Endothelial cell of umbilical vein (primary cell): ENCODE measurements at regions not wholly inside any gene's neighbourhood (a gene's known extent, or its start where the extent isn't known, plus 50 kb on each side); places are given as distances from the start of the nearest gene placed in this dataset.

Experiments used
- BruUV-seq: library from RNA; stranded (reverse); fragments of 400-500 nt; replicated peaks from 2 replicates; lab custom pipeline; 2021; lab: Mats Ljungman, UMichigan
- CTCF ChIA-PET: fragments of 300-600, 350-600 bp; sonication (Branson Sonifier 250); formaldehyde crosslinking; loops from one replicate; lab custom pipeline; 2021; ENCODE audit warnings: antibody characterized with exemption, inconsistent platforms; lab: Charles Lee
- POLR2A ChIA-PET: fragments of 300-600, 350-600 bp; sonication (Branson Sonifier 250); formaldehyde crosslinking; loops from one replicate; lab custom pipeline; 2021; ENCODE audit warnings: antibody characterized with exemption, inconsistent platforms; lab: Charles Lee
- DNase-seq: peaks from one replicate; pipeline ENCODE4 v3.0.0-alpha.2; 2011; ENCODE audit warnings: low read depth, low spot score
- FAIRE-seq: peaks from 2 replicates; lab custom pipeline; 2011; peaks lifted over from hg19 to GRCh38; lab: Jason Lieb, UNC
- H2AFZ ChIP-seq: 2 replicates; pipeline ENCODE4 v1.6.0; 2012; ENCODE audit warnings: low read depth, low read length, control low read depth, inconsistent platforms
- H3K27ac ChIP-seq: 2 replicates; pipeline ENCODE4 v1.5.1; 2011; ENCODE audit warnings: low read depth, mild to moderate bottlenecking, control low read depth, low read length, moderate library complexity; ENCODE audit not compliant: insufficient read depth
- H3K27me3 ChIP-seq, 2 experiments: 2 replicates each; pipeline versions ENCODE4 v1.6.0 to v1.6.1; 2011; ENCODE audit warnings: low read length in 2 of 2, mixed read lengths in 1 of 2; ENCODE audit not compliant: control insufficient read depth in 2 of 2, insufficient read depth in 2 of 2
- H3K36me3 ChIP-seq, 2 experiments: 2 replicates in 1 of 2; 3 replicates in 1 of 2; pipeline ENCODE4 v1.5.1; 2011; ENCODE audit warnings: low read length in 2 of 2, mild to moderate bottlenecking in 1 of 2, moderate library complexity in 1 of 2; ENCODE audit not compliant: control insufficient read depth in 2 of 2, insufficient read depth in 2 of 2; ENCODE audit errors: extremely low read depth in 1 of 2
- H3K4me1 ChIP-seq: 3 replicates; pipeline ENCODE4 v1.5.1; 2011; ENCODE audit warnings: mild to moderate bottlenecking, low read length; ENCODE audit not compliant: control insufficient read depth, insufficient read depth; ENCODE audit errors: extremely low read depth
- H3K4me2 ChIP-seq: 2 replicates; pipeline ENCODE4 v1.6.1; 2011; ENCODE audit warnings: low read length, control low read depth, mixed read lengths; ENCODE audit not compliant: insufficient read depth
- H3K4me3 ChIP-seq, 3 experiments: fragments of 200-600 bp in 1 of 3; sonication (generic), shearing (Covaris generic) in 1 of 3; replicated peaks in 1 of 3; 2 replicates each; pipeline ENCODE4 v1.5.1; 2011 to 2016; ENCODE audit warnings: control low read depth in 3 of 3, low read length in 3 of 3, mild to moderate bottlenecking in 2 of 3, inconsistent platforms in 1 of 3, low read depth in 1 of 3, moderate library complexity in 1 of 3; ENCODE audit not compliant: insufficient read depth in 1 of 3
- H3K79me2 ChIP-seq: 2 replicates; pipeline ENCODE4 v1.6.0; 2012; ENCODE audit warnings: low read length, inconsistent platforms; ENCODE audit not compliant: control insufficient read depth, insufficient read depth
- H3K9ac ChIP-seq: replicated peaks from 2 replicates; pipeline ENCODE3; 2011; ENCODE audit warnings: low read length, control low read depth; ENCODE audit not compliant: insufficient read depth; ENCODE audit errors: extremely low read depth
- H3K9me1 ChIP-seq: replicated peaks from 3 replicates; pipeline ENCODE4 v1.6.0; 2011; ENCODE audit warnings: mild to moderate bottlenecking, low read length; ENCODE audit not compliant: control insufficient read depth, insufficient read depth; ENCODE audit errors: extremely low read depth
- H3K9me3 ChIP-seq: replicated peaks from 2 replicates; pipeline ENCODE4 v1.5.1; 2012; ENCODE audit warnings: low read length, inconsistent platforms; ENCODE audit not compliant: control insufficient read depth, insufficient read depth
- H4K20me1 ChIP-seq: replicated peaks from 2 replicates; pipeline ENCODE3; 2011; ENCODE audit warnings: mild to moderate bottlenecking, low read length; ENCODE audit not compliant: control insufficient read depth, insufficient read depth; ENCODE audit errors: extremely low read depth
- CTCF ChIP-seq, 2 donors: IDR thresholded peaks; 1 replicate in 1 of 2; 2 replicates in 1 of 2; pipeline ENCODE4 v1.5.1; 2011; ENCODE audit warnings: low read length in 2 of 2, mild to moderate bottlenecking in 2 of 2, moderate library complexity in 2 of 2, control low read depth in 1 of 2, inconsistent platforms in 1 of 2, low read depth in 1 of 2; ENCODE audit not compliant: insufficient read depth in 1 of 2; ENCODE audit errors: extremely low read depth in 1 of 2
- EZH2 ChIP-seq: IDR thresholded peaks from 2 replicates; pipeline ENCODE4 v1.6.1; 2012; ENCODE audit warnings: borderline replicate concordance, low read depth, mild to moderate bottlenecking, moderate library complexity, low read length, inconsistent platforms; ENCODE audit not compliant: severe bottlenecking
- FOS ChIP-seq: IDR thresholded peaks from 2 replicates; pipeline ENCODE4 v1.6.1; 2011; ENCODE audit warnings: mild to moderate bottlenecking, low read length, moderate library complexity, borderline replicate concordance; ENCODE audit not compliant: insufficient read depth
- GATA2 ChIP-seq: IDR thresholded peaks from 2 replicates; pipeline ENCODE4 v1.7.0; 2011; ENCODE audit warnings: low read depth, mild to moderate bottlenecking, moderate library complexity, mixed read lengths, low read length; ENCODE audit not compliant: insufficient read length, insufficient read depth
- JUN ChIP-seq: IDR thresholded peaks from 2 replicates; pipeline ENCODE4 v1.6.1; 2011; ENCODE audit warnings: borderline replicate concordance, low read depth; ENCODE audit not compliant: insufficient read length, insufficient read depth
- MAX ChIP-seq: IDR thresholded peaks from 2 replicates; pipeline ENCODE4 v1.6.1; 2011; ENCODE audit not compliant: insufficient read depth, insufficient read length
- MYC ChIP-seq: IDR thresholded peaks from one replicate; pipeline ENCODE4 v1.6.1; 2011; ENCODE audit warnings: mild to moderate bottlenecking, low read depth, low read length
- POLR2A ChIP-seq: IDR thresholded peaks from 2 replicates; pipeline ENCODE4 v1.6.1; 2012; ENCODE audit warnings: low read depth, mild to moderate bottlenecking, control low read depth, low read length
- POLR2AphosphoS5 ChIP-seq: IDR thresholded peaks from 2 replicates; pipeline ENCODE4 v1.6.1; 2012; ENCODE audit warnings: low read depth, mild to moderate bottlenecking, control low read depth, low read length, moderate library complexity; ENCODE audit not compliant: insufficient read depth
- dilution Hi-C: fragments of 300-500 bp; cut with MboI; formaldehyde crosslinking; loops from one replicate; pipeline ENCODE4 v1.15.0; 2019; ENCODE audit warnings: low sequenced_read_pairs; ENCODE audit not compliant: extremely low pct_ligation_motif_present
- intact Hi-C: fragments of 100-400 bp; cut with micrococcal nuclease; formaldehyde crosslinking; loops from one replicate; pipeline ENCODE4 v1.10.0; 2022

GRCh38 chr11:25520459-25520858, 811.5 kb upstream of the ANO3 start:
- CTCF ChIA-PET, result no interaction called here
- no peak overlapping the region for H3K4me2 ChIP-seq
- DNase-seq, result no peak
- H3K9ac ChIP-seq, result no peak overlapping the region
- no peaks in the 10 kb centered on the region for H4K20me1 ChIP-seq
- no peaks in the 10 kb centered on the region for H3K4me1 ChIP-seq
- no peak overlapping the region for H3K27ac ChIP-seq
- no peak for FAIRE-seq
- no TSS peak for BruUV-seq
- H3K9me1 ChIP-seq, result no peaks in the 10 kb centered on the region
- H3K79me2 ChIP-seq, result no peaks in the 10 kb centered on the region
- no peaks in the 10 kb centered on the region for H3K27me3 ChIP-seq
- POLR2A ChIA-PET, result no interaction called here
- dilution Hi-C loops (no loop called here), intact Hi-C loops (no loop called here)
- no peaks in the 10 kb centered on the region for H3K9me3 ChIP-seq
- TF ChIP-seq GATA2, result no peak
- no peak for TF ChIP-seq MAX
- no peak for TF ChIP-seq CTCF (IDR thresholded peaks at IDR 0.05; ENCODE audit: extremely low read depth in 1 of 2, insufficient read depth in 1 of 2, low read depth in 1 of 2, low read length in 2 of 2)
- no peak for TF ChIP-seq POLR2AphosphoS5
- TF ChIP-seq EZH2, result no peak
- no peak for TF ChIP-seq POLR2A
- TF ChIP-seq JUN, result no peak
- TF ChIP-seq MYC, result no peak
- no peak for TF ChIP-seq FOS
- no peak overlapping the region for H2AFZ ChIP-seq
- no peaks in the 10 kb centered on the region for H3K36me3 ChIP-seq
- no peak overlapping the region for H3K4me3 ChIP-seq
